SK-N-MC (cell line): ENCODE measurements at regions not wholly inside any gene's neighbourhood (a gene's known extent, or its start where the extent isn't known, plus 50 kb on each side); places are given as distances from the start of the nearest gene placed in this dataset.

ENCODE experiments used
- EZH2 ChIP-seq: fragments of 200-600 bp; sonication (generic); IDR thresholded peaks from one replicate; pipeline ENCODE4 v1.6.1; 2017; ENCODE audit warnings: antibody characterized with exemption
- POLR2AphosphoS5 ChIP-seq: IDR thresholded peaks from 2 replicates; pipeline ENCODE4 v1.6.1; 2012; ENCODE audit warnings: mild to moderate bottlenecking, low read depth, low read length, borderline replicate concordance

DNA sequence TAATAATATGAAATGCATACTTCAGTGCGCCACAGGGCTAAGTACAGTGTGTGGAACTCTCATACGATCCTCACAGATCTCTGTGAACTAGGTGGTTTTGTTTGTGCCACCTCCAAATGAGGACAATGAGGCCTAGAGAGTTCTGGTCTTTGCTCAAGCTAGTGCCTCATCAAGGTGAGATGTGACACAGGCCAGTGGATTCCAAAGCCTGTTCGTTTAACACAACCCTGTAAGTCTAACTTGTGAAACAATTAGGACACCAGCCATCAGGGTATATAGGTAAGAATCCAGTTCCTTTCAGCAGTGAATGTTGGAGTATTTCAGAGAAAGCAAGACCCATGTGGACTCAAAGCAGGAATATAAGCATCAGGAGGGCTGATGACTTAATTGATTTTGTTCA lies 130.7 kb upstream of the GAS1 start:
- TF ChIP-seq POLR2AphosphoS5 (no peak), EZH2 (no peak)
